Glutamatergic neuron (in vitro differentiated cells): ENCODE measurements at regions not wholly inside any gene's neighbourhood (a gene's known extent, or its start where the extent isn't known, plus 50 kb on each side); places are given as distances from the start of the nearest gene placed in this dataset.

ENCODE experiments used
- DNase-seq: peaks from one replicate; pipeline ENCODE4 v3.0.0; 2022
- H3K27ac Mint-ChIP-seq: one replicate; pipeline ENCODE4 v1.8.0; 2020; ENCODE audit warnings: mild to moderate bottlenecking, mixed read lengths, inconsistent platforms; ENCODE audit not compliant: unreplicated experiment
- H3K27me3 Mint-ChIP-seq: one replicate; pipeline ENCODE4 v1.8.0; 2020; ENCODE audit warnings: mild to moderate bottlenecking, moderate library complexity, mixed read lengths, inconsistent platforms; ENCODE audit not compliant: unreplicated experiment
- H3K36me3 Mint-ChIP-seq: one replicate; pipeline ENCODE4 v1.8.0; 2020; ENCODE audit warnings: mild to moderate bottlenecking, mixed read lengths, inconsistent platforms; ENCODE audit not compliant: unreplicated experiment
- H3K4me1 Mint-ChIP-seq: one replicate; pipeline ENCODE4 v1.8.0; 2020; ENCODE audit warnings: mild to moderate bottlenecking, low read depth, mixed read lengths, inconsistent platforms; ENCODE audit not compliant: unreplicated experiment
- H3K4me3 Mint-ChIP-seq: one replicate; pipeline ENCODE4 v1.8.0; 2020; ENCODE audit warnings: mild to moderate bottlenecking, mixed read lengths, inconsistent platforms; ENCODE audit not compliant: unreplicated experiment
- H3K9me3 Mint-ChIP-seq: one replicate; pipeline ENCODE4 v1.8.0; 2020; ENCODE audit warnings: mild to moderate bottlenecking, moderate library complexity, mixed read lengths, inconsistent platforms; ENCODE audit not compliant: unreplicated experiment
- CTCF ChIP-seq: fragments of 200-600 bp; sonication (generic); IDR thresholded peaks from one replicate; pipeline ENCODE4 v1.5.0; 2021; ENCODE audit not compliant: partially characterized antibody, unreplicated experiment

GRCh38 chr3:127132876-127133275, 60.1 kb upstream of the PRR23E start:
- Mint-ChIP-seq H3K36me3 (peaks cover 3% of the 10 kb centered on the region), H3K27ac (no peak overlapping the region), H3K9me3 (peaks cover 9% of the 10 kb centered on the region), H3K4me3 (no peak overlapping the region), H3K27me3 (peaks cover 9% of the 10 kb centered on the region), H3K4me1 (peaks cover 4% of the 10 kb centered on the region)
- DNase-seq = no peak
- TF ChIP-seq CTCF = no peak

GRCh38 chr3:127133971-127134370, 59.0 kb upstream of the PRR23E start:
- Mint-ChIP-seq H3K4me1 (peaks cover 5% of the 10 kb centered on the region), H3K4me3 (no peak overlapping the region), H3K27me3 (peaks cover 9% of the 10 kb centered on the region), H3K36me3 (peaks cover 3% of the 10 kb centered on the region), H3K9me3 (peaks cover 10% of the 10 kb centered on the region), H3K27ac (no peak overlapping the region)
- DNase-seq = no peak
- no peak for TF ChIP-seq CTCF

GRCh38 chr3:127134466-127134865, 58.5 kb upstream of the PRR23E start:
- H3K36me3 Mint-ChIP-seq = peaks cover 3% of the 10 kb centered on the region
- TF ChIP-seq CTCF = no peak
- H3K9me3 Mint-ChIP-seq = peaks cover 10% of the 10 kb centered on the region
- no peak for DNase-seq
- H3K27me3 Mint-ChIP-seq = peaks cover 9% of the 10 kb centered on the region
- peak overlapping the region; percentile 53 for H3K4me3 Mint-ChIP-seq
- H3K4me1 Mint-ChIP-seq = peaks cover 5% of the 10 kb centered on the region
- no peak overlapping the region for H3K27ac Mint-ChIP-seq

GRCh38 chr3:127134887-127135240, 58.1 kb upstream of the PRR23E start:
- peaks cover 3% of the 10 kb centered on the region for H3K36me3 Mint-ChIP-seq
- H3K9me3 Mint-ChIP-seq = peaks cover 10% of the 10 kb centered on the region
- H3K27me3 Mint-ChIP-seq = peaks cover 9% of the 10 kb centered on the region
- no peak overlapping the region for H3K27ac Mint-ChIP-seq
- peaks cover 5% of the 10 kb centered on the region for H3K4me1 Mint-ChIP-seq
- peak overlapping the region; percentile 53 for H3K4me3 Mint-ChIP-seq
- no peak for TF ChIP-seq CTCF
- DNase-seq = no peak

GRCh38 chr3:127135241-127136023, 57.5 kb upstream of the PRR23E start:
- no peak for TF ChIP-seq CTCF
- Mint-ChIP-seq H3K36me3 (peaks cover 3% of the 10 kb centered on the region), H3K27ac (no peak overlapping the region), H3K9me3 (peaks cover 10% of the 10 kb centered on the region), H3K4me1 (peaks cover 5% of the 10 kb centered on the region), H3K4me3 (peak overlapping the region; percentile 80), H3K27me3 (peaks cover 10% of the 10 kb centered on the region)
- DNase-seq = no peak
